Thoracic aorta (tissue), 2 donors: ENCODE measurements at regions not wholly inside any gene's neighbourhood (a gene's known extent, or its start where the extent isn't known, plus 50 kb on each side); places are given as distances from the start of the nearest gene placed in this dataset.

Experiments used
- ATAC-seq: fragments of 150-250 bp; one replicate; pipeline ENCODE4 v1.8.0; 2017; ENCODE audit warnings: low read depth; ENCODE audit not compliant: insufficient number of reproducible peaks, low FRiP score
- DNase-seq: peaks from one replicate; pipeline ENCODE4 v3.0.0-alpha.2; 2020; ENCODE audit warnings: low spot score
- H3K27ac ChIP-seq, 2 donors: fragments of 200-600 bp; sonication (generic); 1 replicate in 1 of 2; 2 replicates in 1 of 2; pipeline ENCODE4 v1.5.1; 2016; ENCODE audit warnings: mild to moderate bottlenecking in 2 of 2, moderate library complexity in 2 of 2
- H3K27me3 ChIP-seq: fragments of 200-600 bp; sonication (generic); replicated peaks from 2 replicates; pipeline ENCODE4 v1.6.0; 2016; ENCODE audit warnings: mild to moderate bottlenecking; ENCODE audit not compliant: insufficient read depth
- H3K36me3 ChIP-seq: fragments of 200-600 bp; sonication (generic); one replicate; pipeline ENCODE4 v1.5.1; 2016
- H3K4me1 ChIP-seq, 2 donors: fragments of 200-600 bp; sonication (generic); 1 replicate in 1 of 2; 2 replicates in 1 of 2; pipeline versions ENCODE4 v1.5.1 to v1.6.0; 2016; ENCODE audit warnings: low read depth in 2 of 2, mild to moderate bottlenecking in 1 of 2; ENCODE audit not compliant: control insufficient read depth in 1 of 2
- H3K4me3 ChIP-seq: fragments of 200-600 bp; sonication (generic); 2 replicates; pipeline ENCODE4 v1.5.1; 2016; ENCODE audit warnings: mild to moderate bottlenecking
- H3K9me3 ChIP-seq: fragments of 200-600 bp; sonication (generic); 2 replicates; pipeline ENCODE4 v1.5.1; 2016
- TF ChIP-seq, protein P1 (sequence below): fragments of 200-600 bp; sonication (generic); IDR thresholded peaks from one replicate; pipeline ENCODE4 v1.5.1; 2019; ENCODE audit warnings: antibody characterized with exemption

DNA sequence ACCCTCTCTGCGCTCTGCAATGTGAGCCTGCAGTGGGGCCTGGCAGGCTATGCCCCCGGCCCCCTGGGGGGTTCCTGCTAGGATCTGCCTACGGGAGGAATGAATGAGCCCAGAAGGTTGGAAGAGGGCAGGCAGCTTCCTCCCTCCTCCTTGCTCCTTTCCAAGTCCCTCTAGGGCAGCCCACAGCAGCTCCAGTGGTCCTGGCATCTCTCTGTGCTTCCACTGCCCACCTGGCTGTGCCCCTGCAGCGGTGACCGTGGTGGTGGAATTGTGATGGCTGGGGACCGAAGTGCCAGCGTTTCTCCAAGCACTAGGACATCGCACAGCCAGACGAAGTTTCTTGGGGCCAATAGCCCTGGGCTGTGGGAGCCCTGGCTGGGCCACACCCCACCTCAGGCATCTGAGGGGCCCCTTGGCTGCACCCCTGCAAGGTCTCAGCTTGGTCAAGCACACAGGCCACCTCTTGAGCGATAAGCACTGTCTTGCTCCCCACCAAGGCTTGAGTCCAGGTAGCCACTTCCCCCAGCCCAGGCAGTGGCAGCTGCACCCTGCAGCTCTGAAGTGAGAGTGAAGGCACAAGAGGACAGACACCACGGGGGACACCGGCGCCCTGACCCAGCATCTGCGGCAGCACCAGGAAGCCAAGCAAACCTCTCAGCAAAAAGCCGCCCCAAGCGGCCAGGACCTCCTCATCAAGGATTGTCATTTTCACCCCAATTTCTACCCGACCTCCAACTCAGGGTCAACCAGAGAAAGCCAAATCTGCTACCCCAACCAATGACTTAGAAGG, 346.3 kb downstream of the CTTN start:
- ATAC-seq (no peak), DNase-seq (no peak)
- no peak overlapping the region for H3K27ac ChIP-seq
- TF ChIP-seq, protein P1, sequence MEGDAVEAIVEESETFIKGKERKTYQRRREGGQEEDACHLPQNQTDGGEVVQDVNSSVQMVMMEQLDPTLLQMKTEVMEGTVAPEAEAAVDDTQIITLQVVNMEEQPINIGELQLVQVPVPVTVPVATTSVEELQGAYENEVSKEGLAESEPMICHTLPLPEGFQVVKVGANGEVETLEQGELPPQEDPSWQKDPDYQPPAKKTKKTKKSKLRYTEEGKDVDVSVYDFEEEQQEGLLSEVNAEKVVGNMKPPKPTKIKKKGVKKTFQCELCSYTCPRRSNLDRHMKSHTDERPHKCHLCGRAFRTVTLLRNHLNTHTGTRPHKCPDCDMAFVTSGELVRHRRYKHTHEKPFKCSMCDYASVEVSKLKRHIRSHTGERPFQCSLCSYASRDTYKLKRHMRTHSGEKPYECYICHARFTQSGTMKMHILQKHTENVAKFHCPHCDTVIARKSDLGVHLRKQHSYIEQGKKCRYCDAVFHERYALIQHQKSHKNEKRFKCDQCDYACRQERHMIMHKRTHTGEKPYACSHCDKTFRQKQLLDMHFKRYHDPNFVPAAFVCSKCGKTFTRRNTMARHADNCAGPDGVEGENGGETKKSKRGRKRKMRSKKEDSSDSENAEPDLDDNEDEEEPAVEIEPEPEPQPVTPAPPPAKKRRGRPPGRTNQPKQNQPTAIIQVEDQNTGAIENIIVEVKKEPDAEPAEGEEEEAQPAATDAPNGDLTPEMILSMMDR: no peak
- no peaks in the 10 kb centered on the region for H3K27me3 ChIP-seq
- no peaks in the 10 kb centered on the region for H3K36me3 ChIP-seq
- no peak overlapping the region for H3K4me3 ChIP-seq
- H3K4me1 ChIP-seq: no peaks in the 10 kb centered on the region
- no peaks in the 10 kb centered on the region for H3K9me3 ChIP-seq

- H3K27ac ChIP-seq: no peak overlapping the region
- no peak overlapping the region for H3K4me3 ChIP-seq
- H3K27me3 ChIP-seq: no peaks in the 10 kb centered on the region
- no peaks in the 10 kb centered on the region for H3K36me3 ChIP-seq
- DNase-seq: no peak
- no peaks in the 10 kb centered on the region for H3K4me1 ChIP-seq
- H3K9me3 ChIP-seq: no peaks in the 10 kb centered on the region
- no peak for ATAC-seq
- TF ChIP-seq, protein P1: no peak
These were observed 347.1 kb downstream of the CTTN start for GRCh38 chr11:70745451-70745850.

DNA sequence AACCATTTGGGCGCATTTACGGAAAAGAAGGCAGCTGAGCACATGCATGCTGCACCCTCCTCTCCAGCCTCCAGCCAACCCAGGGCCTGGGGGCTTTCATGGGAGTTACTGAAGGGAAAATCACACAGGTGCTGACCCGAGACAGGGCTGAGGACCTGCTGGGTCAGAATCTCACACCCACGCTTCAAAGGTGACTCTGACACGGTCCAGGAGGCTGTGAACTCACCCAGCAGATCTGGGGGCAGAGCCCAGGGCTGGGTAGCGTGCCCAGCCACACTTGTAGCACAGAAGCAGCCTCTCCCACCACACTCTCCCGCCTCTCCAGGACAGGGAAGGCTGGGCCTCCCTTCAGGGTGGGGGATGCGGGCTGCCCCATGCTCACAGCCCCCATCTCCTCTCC, 347.6 kb downstream of the CTTN start:
- no peak for DNase-seq
- H3K4me1 ChIP-seq: no peaks in the 10 kb centered on the region
- H3K4me3 ChIP-seq: no peak overlapping the region
- H3K27ac ChIP-seq: no peak overlapping the region
- H3K27me3 ChIP-seq: no peaks in the 10 kb centered on the region
- no peaks in the 10 kb centered on the region for H3K36me3 ChIP-seq
- ATAC-seq: no peak
- TF ChIP-seq, protein P1: no peak
- H3K9me3 ChIP-seq: no peaks in the 10 kb centered on the region

DNA sequence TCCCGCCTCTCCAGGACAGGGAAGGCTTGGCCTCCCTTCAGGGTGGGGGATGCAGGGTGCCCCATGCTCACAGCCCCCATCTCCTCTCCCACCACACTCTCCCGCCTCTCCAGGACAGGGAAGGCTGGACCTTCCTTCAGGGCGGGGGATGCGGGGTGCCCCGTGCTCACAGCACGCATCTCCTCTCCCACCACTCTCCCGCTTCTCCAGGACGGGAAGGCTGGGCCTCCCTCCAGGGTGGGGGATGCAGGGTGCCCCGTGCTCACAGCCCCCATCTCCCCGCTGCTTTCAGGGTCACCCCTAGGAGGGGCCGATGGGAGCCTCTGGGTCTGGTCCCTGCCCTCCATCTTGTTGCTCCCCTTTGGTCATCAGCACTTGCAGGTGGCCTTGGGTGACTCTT, 348.0 kb downstream of the CTTN start:
- ATAC-seq: no peak
- Histone ChIP-seq H3K36me3 (no peaks in the 10 kb centered on the region), H3K4me3 (no peak overlapping the region), H3K9me3 (no peaks in the 10 kb centered on the region), H3K27me3 (no peaks in the 10 kb centered on the region), H3K27ac (no peak overlapping the region), H3K4me1 (no peaks in the 10 kb centered on the region)
- TF ChIP-seq, protein P1: no peak
- DNase-seq: no peak

DNA sequence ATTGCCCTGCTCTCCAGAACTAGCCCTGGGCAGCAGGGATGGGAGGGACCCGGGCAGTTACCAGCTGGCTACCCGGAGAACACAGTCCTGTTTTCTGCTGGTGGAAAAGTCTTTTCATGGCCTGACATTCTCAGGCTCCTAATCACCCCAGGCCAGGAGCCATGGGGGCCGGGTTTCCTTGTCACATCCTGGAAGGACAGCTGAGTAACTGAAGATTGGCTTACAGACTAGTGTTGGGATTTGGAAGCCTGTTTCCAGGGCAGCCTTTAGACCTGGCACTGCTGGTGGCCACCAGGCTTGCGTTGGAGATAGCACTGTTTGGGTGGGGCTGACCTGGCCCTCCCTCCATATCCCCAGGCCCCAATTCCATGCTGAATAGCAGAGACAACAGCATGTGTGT, 349.0 kb downstream of the CTTN start:
- Histone ChIP-seq H3K4me3 (no peak overlapping the region), H3K36me3 (no peaks in the 10 kb centered on the region), H3K27me3 (no peaks in the 10 kb centered on the region), H3K9me3 (peaks cover 3% of the 10 kb centered on the region), H3K4me1 (no peaks in the 10 kb centered on the region), H3K27ac (no peak overlapping the region)
- ATAC-seq (no peak), DNase-seq (no peak)
- TF ChIP-seq, protein P1: no peak
